ENCODE measurements at regions not wholly inside any gene's neighbourhood (a gene's known extent, or its start where the extent isn't known, plus 50 kb on each side); places are given as distances from the start of the nearest gene placed in this dataset.

GRCh38 chr3:16059711-16060357, 114.6 kb upstream of the GALNT15 start:
- TF ChIP-seq CTCF (IDR thresholded peaks at IDR 0.05; ENCODE audit: extremely low read depth in 1 of 2, insufficient read depth in 1 of 2, low read depth in 1 of 2, low read length in 2 of 2) (no peak), POLR2A (IDR thresholded peaks at IDR 0.05; ENCODE audit: low read depth, low read length) (no peak), JUN (IDR thresholded peaks at IDR 0.05; ENCODE audit: borderline replicate concordance, insufficient read depth, insufficient read length, low read depth) (no peak), POLR2AphosphoS5 (IDR thresholded peaks at IDR 0.05; ENCODE audit: insufficient read depth, low read depth, low read length) (no peak), EZH2 (IDR thresholded peaks at IDR 0.05; ENCODE audit: borderline replicate concordance, low read depth, low read length, severe bottlenecking) (no peak), MYC (IDR thresholded peaks at IDR 0.05; ENCODE audit: low read depth, low read length) (no peak), FOS (IDR thresholded peaks at IDR 0.05; ENCODE audit: borderline replicate concordance, insufficient read depth, low read length) (no peak)
- TF ChIP-seq, protein P1, sequence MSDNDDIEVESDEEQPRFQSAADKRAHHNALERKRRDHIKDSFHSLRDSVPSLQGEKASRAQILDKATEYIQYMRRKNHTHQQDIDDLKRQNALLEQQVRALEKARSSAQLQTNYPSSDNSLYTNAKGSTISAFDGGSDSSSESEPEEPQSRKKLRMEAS (IDR thresholded peaks at IDR 0.05; ENCODE audit: insufficient read depth, insufficient read length): no peak

All from endothelial cell of umbilical vein (primary cell).